Activated CD8-positive, alpha-beta T cell treated with anti-CD3 and anti-CD28 coated beads for 36 hours (primary cell): ENCODE measurements at regions not wholly inside any gene's neighbourhood (a gene's known extent, or its start where the extent isn't known, plus 50 kb on each side); places are given as distances from the start of the nearest gene placed in this dataset.

Experiments
- ATAC-seq: fragments of 200-7000 bp; cut with Tn5 transposase; one replicate; pipeline ENCODE4 v1.10.0; 2021; ENCODE audit warnings: mild to moderate bottlenecking, moderate library complexity
- CTCF ChIA-PET: fragments of 350-600 bp; sonication (Branson Sonifier 250); formaldehyde crosslinking; loops from one replicate; lab custom pipeline; 2021; ENCODE audit warnings: antibody characterized with exemption; lab: Charles Lee
- POLR2A ChIA-PET: fragments of 350-600 bp; sonication (Branson Sonifier 250); formaldehyde crosslinking; loops from one replicate; lab custom pipeline; 2021; ENCODE audit warnings: antibody characterized with exemption; lab: Charles Lee
- DNase-seq: peaks from one replicate; pipeline ENCODE4 v3.0.0-alpha.2; 2020
- H3K27ac Mint-ChIP-seq: one replicate; pipeline ENCODE4 v1.8.0; 2021; ENCODE audit warnings: mild to moderate bottlenecking, mixed read lengths
- H3K27me3 Mint-ChIP-seq: one replicate; pipeline ENCODE4 v1.8.0; 2021; ENCODE audit warnings: mixed read lengths
- H3K36me3 Mint-ChIP-seq: one replicate; pipeline ENCODE4 v1.8.0; 2021; ENCODE audit warnings: low read depth, mixed read lengths
- H3K4me1 Mint-ChIP-seq: one replicate; pipeline ENCODE4 v1.8.0; 2021; ENCODE audit warnings: low read depth, mixed read lengths
- H3K4me3 Mint-ChIP-seq: one replicate; pipeline ENCODE4 v1.8.0; 2021; ENCODE audit warnings: mild to moderate bottlenecking, moderate library complexity, mixed read lengths
- H3K9me3 Mint-ChIP-seq: one replicate; pipeline ENCODE4 v1.8.0; 2021; ENCODE audit warnings: mixed read lengths
- intact Hi-C: fragments of 100-400 bp; cut with micrococcal nuclease; formaldehyde crosslinking; loops from one replicate; pipeline ENCODE4 v1.10.0; 2022
- TF ChIP-seq, protein P1 (sequence below): fragments of 200-600 bp; IDR thresholded peaks from one replicate; pipeline ENCODE4 v1.8.0; 2022; ENCODE audit warnings: antibody characterized with exemption, mild to moderate bottlenecking

- Mint-ChIP-seq H3K36me3 (peaks cover 2% of the 10 kb centered on the region), H3K4me1 (no peaks in the 10 kb centered on the region), H3K27me3 (no peaks in the 10 kb centered on the region), H3K27ac (no peak overlapping the region), H3K9me3 (peaks cover 20% of the 10 kb centered on the region), H3K4me3 (no peak overlapping the region)
- ATAC-seq, result no peak
- ChIA-PET CTCF (no interaction called here), POLR2A (interaction anchor here (0.6 kb wide), 1 partner anchor 23 kb away, joined by 3 read pairs; no protein-coding TSS in a partner anchor)
- TF ChIP-seq, protein P1, sequence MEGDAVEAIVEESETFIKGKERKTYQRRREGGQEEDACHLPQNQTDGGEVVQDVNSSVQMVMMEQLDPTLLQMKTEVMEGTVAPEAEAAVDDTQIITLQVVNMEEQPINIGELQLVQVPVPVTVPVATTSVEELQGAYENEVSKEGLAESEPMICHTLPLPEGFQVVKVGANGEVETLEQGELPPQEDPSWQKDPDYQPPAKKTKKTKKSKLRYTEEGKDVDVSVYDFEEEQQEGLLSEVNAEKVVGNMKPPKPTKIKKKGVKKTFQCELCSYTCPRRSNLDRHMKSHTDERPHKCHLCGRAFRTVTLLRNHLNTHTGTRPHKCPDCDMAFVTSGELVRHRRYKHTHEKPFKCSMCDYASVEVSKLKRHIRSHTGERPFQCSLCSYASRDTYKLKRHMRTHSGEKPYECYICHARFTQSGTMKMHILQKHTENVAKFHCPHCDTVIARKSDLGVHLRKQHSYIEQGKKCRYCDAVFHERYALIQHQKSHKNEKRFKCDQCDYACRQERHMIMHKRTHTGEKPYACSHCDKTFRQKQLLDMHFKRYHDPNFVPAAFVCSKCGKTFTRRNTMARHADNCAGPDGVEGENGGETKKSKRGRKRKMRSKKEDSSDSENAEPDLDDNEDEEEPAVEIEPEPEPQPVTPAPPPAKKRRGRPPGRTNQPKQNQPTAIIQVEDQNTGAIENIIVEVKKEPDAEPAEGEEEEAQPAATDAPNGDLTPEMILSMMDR, result no peak
- DNase-seq, result no peak
- intact Hi-C loops, result no loop called here
These were observed 130.7 kb downstream of the C16orf95 start for GRCh38 chr16:87186446-87186845.

GRCh38 chr16:87186876-87187533 is 130.2 kb downstream of the C16orf95 start:
- DNase-seq (no peak), ATAC-seq (peak; percentile 24)
- H3K4me1 Mint-ChIP-seq, result no peaks in the 10 kb centered on the region
- no peak overlapping the region for H3K4me3 Mint-ChIP-seq
- no peak overlapping the region for H3K27ac Mint-ChIP-seq
- TF ChIP-seq, protein P1, result no peak
- no peaks in the 10 kb centered on the region for H3K27me3 Mint-ChIP-seq
- intact Hi-C loops, result no loop called here
- ChIA-PET POLR2A (interaction anchor here (0.6 kb wide), 1 partner anchor 23 kb away, joined by 3 read pairs; no protein-coding TSS in a partner anchor), CTCF (no interaction called here)
- peaks cover 2% of the 10 kb centered on the region for H3K36me3 Mint-ChIP-seq
- H3K9me3 Mint-ChIP-seq, result peaks cover 20% of the 10 kb centered on the region

DNA sequence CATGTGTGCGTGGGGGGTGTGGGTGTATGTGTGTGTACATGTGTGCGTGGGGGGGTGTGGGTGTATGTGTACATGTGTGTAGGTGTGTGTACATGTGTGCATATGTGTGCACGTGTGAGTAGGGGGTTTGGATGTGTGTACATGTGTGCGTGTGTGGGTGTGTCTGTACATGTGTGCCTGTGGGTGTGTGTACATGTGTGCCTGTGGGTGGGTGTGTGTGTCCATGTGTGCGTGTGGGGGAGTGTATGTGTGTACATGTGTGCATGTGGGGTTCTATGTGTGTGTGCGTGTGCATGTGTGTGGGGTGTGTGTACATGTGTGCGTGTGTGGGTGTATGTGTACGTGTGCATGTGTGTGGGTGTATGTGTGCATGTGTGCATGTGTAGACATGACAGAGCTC is 129.1 kb downstream of the C16orf95 start:
- ChIA-PET CTCF (no interaction called here), POLR2A (no interaction called here)
- Mint-ChIP-seq H3K36me3 (peaks cover 2% of the 10 kb centered on the region), H3K4me3 (no peak overlapping the region), H3K27ac (no peak overlapping the region), H3K27me3 (no peaks in the 10 kb centered on the region), H3K9me3 (peaks cover 20% of the 10 kb centered on the region), H3K4me1 (no peaks in the 10 kb centered on the region)
- ATAC-seq (no peak), DNase-seq (no peak)
- intact Hi-C loops, result no loop called here
- TF ChIP-seq, protein P1, result no peak

- H3K4me1 Mint-ChIP-seq, result no peaks in the 10 kb centered on the region
- peaks cover 20% of the 10 kb centered on the region for H3K9me3 Mint-ChIP-seq
- ATAC-seq (no peak), DNase-seq (no peak)
- peaks cover 2% of the 10 kb centered on the region for H3K36me3 Mint-ChIP-seq
- no peaks in the 10 kb centered on the region for H3K27me3 Mint-ChIP-seq
- intact Hi-C loops, result no loop called here
- ChIA-PET CTCF (interaction anchor here (0.8 to 1.1 kb wide), 2 partner anchors 14 to 172 kb away, joined by 3 read pairs; no protein-coding TSS in a partner anchor), POLR2A (no interaction called here)
- no peak overlapping the region for H3K27ac Mint-ChIP-seq
- TF ChIP-seq, protein P1, result no peak
- no peak overlapping the region for H3K4me3 Mint-ChIP-seq
These were observed 127.8 kb downstream of the C16orf95 start for GRCh38 chr16:87189426-87189825.
